Hepatocyte (in vitro differentiated cells): ENCODE measurements at regions not wholly inside any gene's neighbourhood (a gene's known extent, or its start where the extent isn't known, plus 50 kb on each side); places are given as distances from the start of the nearest gene placed in this dataset.

Experiments
- DNase-seq: peaks from one replicate; pipeline ENCODE4 v3.0.0-alpha.2; 2016; ENCODE audit warnings: low spot score
- H2AFZ ChIP-seq: fragments of 200-600 bp; sonication (generic); 2 replicates; pipeline ENCODE4 v1.6.0; 2016; ENCODE audit warnings: antibody characterized with exemption, mild to moderate bottlenecking
- H3K27ac ChIP-seq: fragments of 200-600 bp; sonication (generic); 2 replicates; pipeline ENCODE4 v1.5.1; 2016; ENCODE audit warnings: mild to moderate bottlenecking
- H3K27me3 ChIP-seq: fragments of 200-600 bp; sonication (generic); 2 replicates; pipeline ENCODE4 v1.6.1; 2016
- H3K36me3 ChIP-seq: fragments of 200-600 bp; sonication (generic); replicated peaks from 2 replicates; pipeline ENCODE4 v1.5.1; 2016; ENCODE audit warnings: low read depth; ENCODE audit not compliant: insufficient read depth
- H3K4me1 ChIP-seq: fragments of 200-600 bp; sonication (generic); 2 replicates; pipeline ENCODE4 v1.5.1; 2016; ENCODE audit warnings: mild to moderate bottlenecking, moderate library complexity; ENCODE audit not compliant: insufficient read depth
- H3K4me2 ChIP-seq: fragments of 200-600 bp; sonication (generic); 2 replicates; pipeline ENCODE4 v1.6.0; 2016
- H3K4me3 ChIP-seq: fragments of 200-600 bp; sonication (generic); 2 replicates; pipeline ENCODE4 v1.5.1; 2016; ENCODE audit warnings: mild to moderate bottlenecking
- H3K79me2 ChIP-seq: fragments of 200-600 bp; sonication (generic); 2 replicates; pipeline ENCODE4 v1.6.0; 2017; ENCODE audit warnings: mild to moderate bottlenecking
- H3K9me2 ChIP-seq: fragments of 200-600 bp; sonication (generic); replicated peaks from 2 replicates; pipeline ENCODE4 v1.6.0; 2017; ENCODE audit warnings: mild to moderate bottlenecking; ENCODE audit not compliant: insufficient read depth
- H3K9me3 ChIP-seq: fragments of 200-600 bp; sonication (generic); 2 replicates; pipeline ENCODE4 v1.5.1; 2016; ENCODE audit warnings: low read depth, mild to moderate bottlenecking
- H4K20me1 ChIP-seq: fragments of 200-600 bp; sonication (generic); 2 replicates; pipeline ENCODE4 v1.6.0; 2016; ENCODE audit warnings: mild to moderate bottlenecking; ENCODE audit not compliant: insufficient read depth, poor library complexity, severe bottlenecking
- CTCF ChIP-seq: fragments of 200-600 bp; sonication (generic); IDR thresholded peaks from 2 replicates; pipeline ENCODE4 v1.5.1; 2016; ENCODE audit warnings: antibody characterized with exemption, mild to moderate bottlenecking; ENCODE audit not compliant: poor library complexity
- EZH2 ChIP-seq: fragments of 200-600 bp; sonication (generic); IDR thresholded peaks from 2 replicates; pipeline ENCODE4 v1.6.1; 2016; ENCODE audit warnings: antibody characterized with exemption, mild to moderate bottlenecking, borderline replicate concordance
- EZH2phosphoT487 ChIP-seq: fragments of 200-600 bp; sonication (generic); IDR thresholded peaks from one replicate; pipeline ENCODE4 v1.6.1; 2018; ENCODE audit warnings: antibody characterized with exemption, mild to moderate bottlenecking, low read depth, moderate library complexity; ENCODE audit not compliant: unreplicated experiment, severe bottlenecking
- WGBS: methylation state at CpG from one replicate; pipeline ENCODE4 v1.1.6; 2016; ENCODE audit warnings: low lambda C conversion rate; ENCODE audit errors: missing lambda C conversion rate; 5-methylcytosine and 5-hydroxymethylcytosine counted together

GRCh38 chr17:34760931-34761495 is 181.6 kb downstream of the TMEM132E start:
- H3K79me2 ChIP-seq = no peaks in the 10 kb centered on the region
- H3K27ac ChIP-seq = no peak overlapping the region
- no peak overlapping the region for H3K4me2 ChIP-seq
- peaks cover 4% of the 10 kb centered on the region for H3K4me1 ChIP-seq
- H3K4me3 ChIP-seq = no peak overlapping the region
- peaks cover 8% of the 10 kb centered on the region for H3K27me3 ChIP-seq
- H2AFZ ChIP-seq = no peak overlapping the region
- no peak for TF ChIP-seq CTCF
- TF ChIP-seq EZH2 = no peak
- no peak for TF ChIP-seq EZH2phosphoT487
- no peaks in the 10 kb centered on the region for H3K9me3 ChIP-seq
- H4K20me1 ChIP-seq = no peaks in the 10 kb centered on the region
- no peaks in the 10 kb centered on the region for H3K36me3 ChIP-seq
- 79% methylated on average over 3 of the region's 3 CpGs for WGBS
- DNase-seq = no peak
- no peaks in the 10 kb centered on the region for H3K9me2 ChIP-seq

- H3K4me1 ChIP-seq = peaks cover 4% of the 10 kb centered on the region
- 75% methylated on average over 4 of the region's 4 CpGs for WGBS
- H3K79me2 ChIP-seq = no peaks in the 10 kb centered on the region
- H3K4me3 ChIP-seq = no peak overlapping the region
- DNase-seq = no peak
- no peak overlapping the region for H3K27ac ChIP-seq
- H4K20me1 ChIP-seq = no peaks in the 10 kb centered on the region
- no peak overlapping the region for H3K4me2 ChIP-seq
- H3K9me2 ChIP-seq = no peaks in the 10 kb centered on the region
- no peaks in the 10 kb centered on the region for H3K36me3 ChIP-seq
- peaks cover 10% of the 10 kb centered on the region for H3K27me3 ChIP-seq
- no peaks in the 10 kb centered on the region for H3K9me3 ChIP-seq
- H2AFZ ChIP-seq = no peak overlapping the region
- TF ChIP-seq CTCF (no peak), EZH2 (no peak), EZH2phosphoT487 (no peak)
These were observed 179.3 kb downstream of the TMEM132E start for GRCh38 chr17:34758718-34759117.

- Histone ChIP-seq H3K4me1 (peaks cover 4% of the 10 kb centered on the region), H4K20me1 (no peaks in the 10 kb centered on the region), H3K27me3 (peaks cover 6% of the 10 kb centered on the region), H3K4me2 (no peak overlapping the region), H3K4me3 (no peak overlapping the region), H3K27ac (no peak overlapping the region), H3K9me2 (no peaks in the 10 kb centered on the region), H3K9me3 (no peaks in the 10 kb centered on the region), H2AFZ (no peak overlapping the region), H3K79me2 (no peaks in the 10 kb centered on the region), H3K36me3 (no peaks in the 10 kb centered on the region)
- no peak for DNase-seq
- 85% methylated on average over 3 of the region's 3 CpGs for WGBS
- TF ChIP-seq CTCF (no peak), EZH2phosphoT487 (no peak), EZH2 (no peak)
These were observed 178.9 kb downstream of the TMEM132E start for GRCh38 chr17:34758316-34758715.

GRCh38 chr17:34757611-34758010 is 178.2 kb downstream of the TMEM132E start:
- Histone ChIP-seq H3K4me1 (peaks cover 4% of the 10 kb centered on the region), H3K79me2 (no peaks in the 10 kb centered on the region), H3K27ac (no peak overlapping the region)

More at GRCh38 chr17:34757611-34758010, 178.2 kb downstream of the TMEM132E start:
- Histone ChIP-seq H4K20me1 (no peaks in the 10 kb centered on the region), H2AFZ (no peak overlapping the region), H3K36me3 (no peaks in the 10 kb centered on the region), H3K9me2 (no peaks in the 10 kb centered on the region), H3K9me3 (no peaks in the 10 kb centered on the region), H3K27me3 (peaks cover 3% of the 10 kb centered on the region), H3K4me2 (no peak overlapping the region), H3K4me3 (no peak overlapping the region)
- DNase-seq = no peak
- TF ChIP-seq CTCF (no peak), EZH2phosphoT487 (no peak), EZH2 (no peak)
- 88% methylated on average over 5 of the region's 5 CpGs for WGBS
